ENCODE measurements at regions not wholly inside any gene's neighbourhood (a gene's known extent, or its start where the extent isn't known, plus 50 kb on each side); places are given as distances from the start of the nearest gene placed in this dataset.
"Not testable (repeated sequence)": the region's sequence is repeated elsewhere in the genome, so short reads cannot be mapped to it uniquely, and the experiment has no call there.

- CTCF ChIA-PET, result no interaction called here
- no peak overlapping the region for H3K27ac ChIP-seq (ENCODE audit: low read length)
Measured at GRCh38 chr9:108434036-108434435, 421.8 kb downstream of the ACTL7B start.

DNA sequence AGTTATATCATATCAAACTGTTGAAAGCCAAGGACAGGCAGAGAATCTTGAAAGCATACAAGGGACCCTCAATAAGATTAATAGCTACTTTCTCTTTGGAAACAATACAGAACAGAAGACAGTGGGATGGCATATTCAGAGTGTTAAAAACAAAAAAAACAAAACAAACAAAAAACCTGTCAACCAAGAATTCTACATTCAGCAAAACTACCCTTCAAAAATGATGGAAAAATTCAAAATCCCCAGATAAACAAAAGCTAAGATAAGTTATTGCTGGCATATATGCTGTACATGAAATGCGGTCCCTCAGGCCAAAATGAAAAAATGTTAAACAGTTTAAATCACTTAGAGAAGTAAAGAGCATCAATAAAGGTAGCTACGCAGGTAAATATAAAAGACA is 425.1 kb downstream of the ACTL7B start:
- Histone ChIP-seq H3F3A (ENCODE audit: low read length, unreplicated experiment) (no peaks in the 10 kb centered on the region), H3K79me2 (ENCODE audit: low read length) (no peaks in the 10 kb centered on the region), H3K27me3 (ENCODE audit: low read length) (no peaks in the 10 kb centered on the region), H3K9ac (ENCODE audit: low read length) (no peak overlapping the region), H3K4me1 (ENCODE audit: insufficient read depth, low read length) (no peaks in the 10 kb centered on the region), H3K27ac (ENCODE audit: low read length) (no peak overlapping the region), H3K36me3 (ENCODE audit: low read depth, low read length) (no peaks in the 10 kb centered on the region), H3K9me2 (replicated peaks; ENCODE audit: low read length) (no peaks in the 10 kb centered on the region), H3K4me3 (ENCODE audit: low read length) (no peak overlapping the region), H3K4me2 (ENCODE audit: low read length) (no peak overlapping the region), H2AFZ (ENCODE audit: low read length) (no peak overlapping the region), H4K20me1 (ENCODE audit: low read length) (no peaks in the 10 kb centered on the region), H3K9me3 (ENCODE audit: low read length) (0 out of 2 replicates have a peak, but pooled peaks cover 7% of the 10 kb centered on the region)
- intact Hi-C loops (cut with micrococcal nuclease), result no loop called here
- BruUV-seq (replicated peaks), result no TSS peak
- CTCF ChIA-PET, result no interaction called here
- no peak for ATAC-seq
- no peak for DNase-seq
- POLR2A ChIA-PET (ENCODE audit: unreplicated experiment), result no interaction called here
- TF ChIP-seq EZH2 (IDR thresholded peaks at IDR 0.05; ENCODE audit: low read length, unreplicated experiment) (no peak), EZH2phosphoT487 (IDR thresholded peaks at IDR 0.05; ENCODE audit: borderline replicate concordance, low read length) (no peak)
- TF ChIP-seq, protein P1, sequence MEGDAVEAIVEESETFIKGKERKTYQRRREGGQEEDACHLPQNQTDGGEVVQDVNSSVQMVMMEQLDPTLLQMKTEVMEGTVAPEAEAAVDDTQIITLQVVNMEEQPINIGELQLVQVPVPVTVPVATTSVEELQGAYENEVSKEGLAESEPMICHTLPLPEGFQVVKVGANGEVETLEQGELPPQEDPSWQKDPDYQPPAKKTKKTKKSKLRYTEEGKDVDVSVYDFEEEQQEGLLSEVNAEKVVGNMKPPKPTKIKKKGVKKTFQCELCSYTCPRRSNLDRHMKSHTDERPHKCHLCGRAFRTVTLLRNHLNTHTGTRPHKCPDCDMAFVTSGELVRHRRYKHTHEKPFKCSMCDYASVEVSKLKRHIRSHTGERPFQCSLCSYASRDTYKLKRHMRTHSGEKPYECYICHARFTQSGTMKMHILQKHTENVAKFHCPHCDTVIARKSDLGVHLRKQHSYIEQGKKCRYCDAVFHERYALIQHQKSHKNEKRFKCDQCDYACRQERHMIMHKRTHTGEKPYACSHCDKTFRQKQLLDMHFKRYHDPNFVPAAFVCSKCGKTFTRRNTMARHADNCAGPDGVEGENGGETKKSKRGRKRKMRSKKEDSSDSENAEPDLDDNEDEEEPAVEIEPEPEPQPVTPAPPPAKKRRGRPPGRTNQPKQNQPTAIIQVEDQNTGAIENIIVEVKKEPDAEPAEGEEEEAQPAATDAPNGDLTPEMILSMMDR (conservative IDR thresholded peaks at IDR 0.05; ENCODE audit: low read depth, low read length), result no peak

More at GRCh38 chr9:108434036-108434435, 421.8 kb downstream of the ACTL7B start:
- Histone ChIP-seq H3K4me3 (ENCODE audit: low read length) (no peak overlapping the region), H4K20me1 (ENCODE audit: low read length) (no peaks in the 10 kb centered on the region), H3K4me2 (ENCODE audit: low read length) (no peak overlapping the region), H3K79me2 (ENCODE audit: low read length) (no peaks in the 10 kb centered on the region), H3K9ac (ENCODE audit: low read length) (no peak overlapping the region), H3K4me1 (ENCODE audit: insufficient read depth, low read length) (no peaks in the 10 kb centered on the region), H3K9me2 (replicated peaks; ENCODE audit: low read length) (no peaks in the 10 kb centered on the region), H3K9me3 (ENCODE audit: low read length) (0 out of 2 replicates have a peak, but pooled peaks cover 7% of the 10 kb centered on the region), H3F3A (ENCODE audit: low read length, unreplicated experiment) (no peaks in the 10 kb centered on the region), H3K36me3 (ENCODE audit: low read depth, low read length) (no peaks in the 10 kb centered on the region), H2AFZ (ENCODE audit: low read length) (no peak overlapping the region), H3K27me3 (ENCODE audit: low read length) (no peaks in the 10 kb centered on the region)
- ATAC-seq (no peak), DNase-seq (no peak)
- POLR2A ChIA-PET (ENCODE audit: unreplicated experiment), result no interaction called here
- intact Hi-C loops (cut with micrococcal nuclease), result no loop called here
- TF ChIP-seq EZH2 (IDR thresholded peaks at IDR 0.05; ENCODE audit: low read length, unreplicated experiment) (no peak), EZH2phosphoT487 (IDR thresholded peaks at IDR 0.05; ENCODE audit: borderline replicate concordance, low read length) (no peak)
- TF ChIP-seq, protein P1 (conservative IDR thresholded peaks at IDR 0.05; ENCODE audit: low read depth, low read length), result no peak; the same call in 1 of the 2 replicates
- no TSS peak for BruUV-seq (replicated peaks)

DNA sequence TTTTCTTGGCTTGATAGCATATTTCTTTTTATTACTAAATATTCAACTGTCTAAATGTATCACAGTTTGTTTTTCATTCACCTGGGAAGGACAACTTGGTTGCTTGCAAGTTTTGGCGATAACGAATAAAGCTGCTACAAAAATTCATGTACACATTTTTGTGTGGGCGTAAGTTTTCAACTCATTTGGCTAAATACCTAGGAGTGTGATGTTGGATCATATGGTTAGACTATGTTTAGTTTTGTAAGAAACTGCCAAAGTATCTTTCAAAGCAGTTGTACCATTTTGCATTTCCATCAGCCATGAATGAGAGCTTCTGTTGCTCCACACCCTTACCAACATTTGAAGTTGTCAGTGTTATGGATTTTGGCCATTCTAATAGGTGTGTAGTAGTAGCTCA is 428.0 kb downstream of the ACTL7B start:
- Histone ChIP-seq H2AFZ (ENCODE audit: low read length) (no peak overlapping the region), H3K27ac (ENCODE audit: low read length) (no peak overlapping the region), H3F3A (ENCODE audit: low read length, unreplicated experiment) (no peaks in the 10 kb centered on the region), H3K4me3 (ENCODE audit: low read length) (no peak overlapping the region), H3K36me3 (ENCODE audit: low read depth, low read length) (no peaks in the 10 kb centered on the region), H3K9ac (ENCODE audit: low read length) (no peak overlapping the region), H3K4me2 (ENCODE audit: low read length) (no peak overlapping the region), H3K9me2 (replicated peaks; ENCODE audit: low read length) (no peaks in the 10 kb centered on the region), H3K4me1 (ENCODE audit: insufficient read depth, low read length) (no peaks in the 10 kb centered on the region), H3K79me2 (ENCODE audit: low read length) (no peaks in the 10 kb centered on the region), H4K20me1 (ENCODE audit: low read length) (no peaks in the 10 kb centered on the region), H3K9me3 (ENCODE audit: low read length) (0 out of 2 replicates have a peak, but pooled peaks cover 7% of the 10 kb centered on the region), H3K27me3 (ENCODE audit: low read length) (no peaks in the 10 kb centered on the region)
- DNase-seq (no peak), ATAC-seq (no peak)
- ChIA-PET POLR2A (ENCODE audit: unreplicated experiment) (interaction anchor here (0.5 kb wide), 1 partner anchor 89 kb away, joined by 3 read pairs; no protein-coding TSS in a partner anchor), CTCF (no interaction called here)
- TF ChIP-seq EZH2phosphoT487 (IDR thresholded peaks at IDR 0.05; ENCODE audit: borderline replicate concordance, low read length) (no peak), EZH2 (IDR thresholded peaks at IDR 0.05; ENCODE audit: low read length, unreplicated experiment) (no peak)
- TF ChIP-seq, protein P1 (conservative IDR thresholded peaks at IDR 0.05; ENCODE audit: low read depth, low read length), result no peak
- intact Hi-C loops (cut with micrococcal nuclease), result no loop called here
- no TSS peak for BruUV-seq (replicated peaks)

DNA sequence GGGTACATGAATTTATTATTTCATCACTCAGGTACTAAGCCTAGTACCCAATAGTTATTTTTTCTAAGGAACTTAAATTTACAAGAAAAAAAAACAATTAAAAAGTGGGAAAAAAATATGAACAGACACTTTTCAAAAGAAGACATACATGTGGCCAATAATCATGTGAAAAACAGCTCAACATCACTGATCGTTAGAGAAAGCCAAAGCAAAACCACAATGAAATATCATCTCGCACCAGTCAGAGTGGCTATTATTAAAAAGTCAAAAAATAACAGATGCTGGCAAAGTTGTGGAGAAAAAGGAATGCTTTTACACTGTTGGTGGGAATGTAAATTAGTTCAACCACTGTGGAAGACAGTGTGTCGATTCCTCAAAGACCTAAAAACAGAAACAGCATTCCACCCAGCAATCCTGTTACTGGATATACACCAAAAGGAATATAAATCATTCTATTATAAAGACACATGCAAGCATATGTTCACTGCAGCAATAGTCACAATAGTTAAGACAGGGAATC is 429.3 kb downstream of the ACTL7B start:
- H3K4me1 ChIP-seq (ENCODE audit: insufficient read depth, low read length); H2AFZ ChIP-seq (ENCODE audit: low read length); H4K20me1 ChIP-seq (ENCODE audit: low read length); H3K9me3 ChIP-seq (ENCODE audit: low read length); H3K9me2 ChIP-seq (replicated peaks; ENCODE audit: low read length); H3K79me2 ChIP-seq (ENCODE audit: low read length); H3K4me3 ChIP-seq (ENCODE audit: low read length); H3K9ac ChIP-seq (ENCODE audit: low read length); H3K27me3 ChIP-seq (ENCODE audit: low read length); ATAC-seq; BruUV-seq (replicated peaks); CTCF ChIA-PET; H3K4me2 ChIP-seq (ENCODE audit: low read length); intact Hi-C loops (cut with micrococcal nuclease); POLR2A ChIA-PET (ENCODE audit: unreplicated experiment); H3F3A ChIP-seq (ENCODE audit: low read length, unreplicated experiment); H3K36me3 ChIP-seq (ENCODE audit: low read depth, low read length); H3K27ac ChIP-seq (ENCODE audit: low read length); DNase-seq: not testable (repeated sequence)
